ENCODE measurements at regions not wholly inside any gene's neighbourhood (a gene's known extent, or its start where the extent isn't known, plus 50 kb on each side); places are given as distances from the start of the nearest gene placed in this dataset.

DNA sequence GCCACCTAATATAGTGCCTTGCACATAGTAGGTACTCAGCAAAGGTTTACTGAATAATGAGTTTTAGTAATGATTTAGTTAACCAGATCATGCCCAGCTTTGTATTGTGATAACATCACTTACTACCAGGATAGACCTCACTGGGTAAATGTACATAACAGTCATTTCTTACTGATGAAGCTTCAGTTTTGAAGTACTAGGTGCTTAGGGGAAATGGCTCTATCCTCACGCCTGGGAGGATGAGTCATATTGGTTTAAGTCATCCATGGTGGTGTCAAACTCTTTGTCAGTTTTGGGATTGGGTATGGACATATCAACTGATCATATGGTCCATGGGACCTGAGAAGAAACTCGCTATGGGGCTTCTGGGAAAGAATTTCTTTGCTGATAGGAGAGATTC, 90.6 kb upstream of the USP24 start:
- TF ChIP-seq EZH2 (IDR thresholded peaks at IDR 0.05; ENCODE audit: insufficient read depth, poor library complexity, severe bottlenecking) (no peak), EZH2phosphoT487 (IDR thresholded peaks at IDR 0.05; ENCODE audit: insufficient read depth, low read depth) (no peak)
